H1 (cell line): ENCODE measurements at regions not wholly inside any gene's neighbourhood (a gene's known extent, or its start where the extent isn't known, plus 50 kb on each side); places are given as distances from the start of the nearest gene placed in this dataset.

Experiments used
- POLR2AphosphoS5 ChIP-seq: IDR thresholded peaks from 2 replicates; pipeline ENCODE4 v1.6.1; 2011; ENCODE audit warnings: low read depth, low read length
- RAD21 ChIP-seq, 2 experiments: IDR thresholded peaks in 1 of 2; conservative IDR thresholded peaks in 1 of 2; 2 replicates each; pipeline ENCODE4 v1.6.1; 2011; ENCODE audit warnings: low read depth in 2 of 2, low read length in 2 of 2, improper control_type of control experiment in 1 of 2, inconsistent platforms in 1 of 2, mild to moderate bottlenecking in 1 of 2, moderate library complexity in 1 of 2
- SP4 ChIP-seq: IDR thresholded peaks from 2 replicates; pipeline ENCODE4 v1.6.1; 2012; ENCODE audit warnings: low read length, inconsistent platforms

DNA sequence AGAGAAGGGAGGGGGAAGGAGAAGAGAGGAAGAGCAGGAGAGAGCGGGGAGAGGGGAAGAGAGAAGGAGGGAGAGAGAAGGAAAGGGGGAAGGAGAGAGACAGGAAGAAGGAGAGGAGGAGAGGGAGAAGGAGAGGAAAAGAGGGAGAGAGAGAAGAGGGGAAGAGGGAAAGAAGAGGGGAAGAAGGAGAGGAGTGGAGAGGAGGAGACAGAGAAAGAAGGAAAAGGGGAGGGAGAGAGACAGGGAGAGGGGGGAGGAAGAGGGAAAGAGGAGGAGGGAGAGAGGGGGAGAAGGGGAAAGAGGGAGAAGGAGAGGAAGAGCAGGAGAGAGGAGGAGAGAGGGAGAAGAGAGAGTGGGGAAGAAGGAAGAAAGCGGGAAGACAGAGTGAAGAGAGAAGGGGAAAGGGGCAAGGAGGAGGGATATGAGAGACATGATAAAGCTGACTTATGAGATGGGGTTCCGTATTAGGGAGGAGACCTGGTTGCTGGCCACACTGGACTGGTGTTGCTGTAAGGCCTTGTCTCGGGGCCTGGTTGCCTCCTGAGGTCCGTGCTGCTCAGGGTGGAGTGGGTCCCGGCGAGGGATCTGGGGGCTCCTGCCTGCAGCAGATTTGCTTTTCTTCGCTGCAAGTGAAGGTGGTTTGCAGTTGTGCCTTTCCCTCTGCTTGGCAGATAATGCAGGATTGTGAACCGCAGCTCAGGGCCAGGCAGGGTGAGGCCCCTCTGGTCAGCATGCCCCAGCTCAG lies 139.5 kb downstream of the TEX29 start (continued):
- TF ChIP-seq RAD21 (IDR thresholded peaks at IDR 0.05 in 1 of 2, conservative IDR thresholded peaks at IDR 0.05 in 1 of 2; ENCODE audit: low read depth in 2 of 2, low read length in 2 of 2) = no peak
- no peak for TF ChIP-seq SP4
- no peak for TF ChIP-seq POLR2AphosphoS5
